ENCODE measurements at regions not wholly inside any gene's neighbourhood (a gene's known extent, or its start where the extent isn't known, plus 50 kb on each side); places are given as distances from the start of the nearest gene placed in this dataset.
"Not testable (repeated sequence)": the region's sequence is repeated elsewhere in the genome, so short reads cannot be mapped to it uniquely, and the experiment has no call there.

GRCh38 chr21:36602735-36603134, 96.2 kb upstream of the SIM2 start:
- DNase-seq = no peak

DNA sequence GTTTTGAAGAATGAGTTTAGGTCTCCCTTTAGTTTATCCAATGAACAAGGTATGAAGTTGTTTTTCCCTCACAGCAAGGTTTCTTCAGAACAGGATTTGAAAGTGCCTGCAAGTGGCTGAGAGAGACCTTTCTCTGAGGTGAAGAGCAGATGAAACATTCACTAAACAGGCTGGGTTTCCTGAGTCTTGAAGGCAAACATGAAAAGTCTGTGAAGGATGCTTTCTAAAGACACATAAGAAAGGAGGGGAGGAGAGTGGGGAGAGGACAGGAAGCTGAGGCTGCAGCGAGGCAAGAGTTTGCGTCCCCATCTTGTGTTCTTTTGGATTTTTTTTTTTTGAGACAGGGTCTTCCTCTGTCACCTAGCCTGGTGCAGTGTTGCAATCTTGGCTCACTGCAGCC, 95.7 kb upstream of the SIM2 start:
- DNase-seq = no peak

DNA sequence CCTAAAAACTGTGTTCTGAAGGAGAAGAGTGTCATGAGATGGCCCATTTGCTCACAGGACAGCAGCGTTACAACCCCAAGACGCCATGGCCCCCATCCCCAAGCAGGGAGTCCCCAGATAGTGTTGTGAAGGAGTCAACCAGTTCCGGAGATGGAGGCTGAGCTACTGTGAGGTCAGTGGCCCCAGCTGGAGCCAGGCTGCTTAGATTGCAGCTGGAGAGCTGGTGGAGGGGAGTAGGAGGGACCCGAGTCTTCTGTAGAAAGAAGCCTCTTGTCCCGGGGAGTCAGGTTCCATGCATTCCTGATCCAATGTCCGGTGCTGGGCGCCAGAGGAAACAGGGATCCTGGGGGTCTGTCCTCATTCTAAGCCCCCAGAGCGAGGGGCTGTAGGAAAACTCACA, 93.5 kb upstream of the SIM2 start:
- DNase-seq = no peak

- no peak for DNase-seq
These were observed 92.5 kb upstream of the SIM2 start for GRCh38 chr21:36606287-36606982.

DNA sequence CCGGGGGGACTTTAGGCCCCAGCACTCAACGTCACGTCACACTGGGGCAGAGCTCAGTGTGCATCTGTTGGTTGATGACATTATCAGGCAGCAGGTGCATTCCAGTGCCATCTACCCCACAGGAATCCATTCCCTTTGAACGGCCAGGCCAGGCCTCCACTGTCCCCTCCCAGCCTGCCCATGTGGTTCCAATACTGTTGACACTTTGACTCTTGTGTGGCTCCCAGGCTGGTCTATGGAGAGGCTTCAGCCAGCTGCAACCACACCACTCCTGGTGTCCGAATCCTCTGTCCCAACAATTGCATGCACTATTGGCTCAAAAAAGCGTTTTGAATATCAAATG, 92.0 kb upstream of the SIM2 start:
- no peak for DNase-seq

DNA sequence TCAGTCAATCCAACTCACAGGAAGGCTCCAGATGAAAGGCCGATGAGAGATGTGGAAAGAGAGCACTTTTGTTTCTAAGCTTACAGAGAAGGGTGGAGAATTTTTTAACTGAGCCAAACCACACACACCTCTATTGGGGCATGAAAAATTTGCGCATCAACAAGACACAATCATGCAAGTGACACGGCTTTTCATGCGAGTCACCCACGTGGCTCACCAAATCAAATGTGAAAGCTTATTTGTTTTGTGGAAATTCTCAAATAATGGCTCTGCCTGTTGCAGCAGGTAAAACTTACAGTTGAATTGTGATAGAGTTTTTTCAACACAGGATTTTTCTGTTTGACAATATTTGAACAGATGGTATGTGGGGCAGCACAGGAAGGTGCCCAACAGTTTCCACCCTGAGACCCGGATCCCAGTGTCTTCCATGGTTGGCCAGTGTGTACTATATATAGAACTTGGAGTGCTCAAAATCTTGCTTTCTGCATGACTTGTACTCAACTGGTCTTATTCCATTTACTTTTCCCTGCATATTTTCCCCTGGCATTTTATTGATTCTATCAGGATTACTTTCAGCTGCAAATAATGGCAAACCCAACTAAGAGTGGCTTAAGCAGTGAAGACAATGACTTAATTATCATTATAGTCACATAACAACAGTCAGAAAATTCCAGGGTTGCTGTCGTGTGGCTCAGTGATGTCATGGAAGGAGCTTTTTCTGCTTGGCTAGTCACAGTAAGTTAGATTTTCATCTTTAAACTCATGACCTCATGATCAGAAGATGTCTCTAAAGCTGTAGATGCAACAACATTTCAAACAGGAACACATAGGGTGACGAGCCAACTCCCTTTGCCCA, 90.6 kb upstream of the SIM2 start:
- DNase-seq = no peak

GRCh38 chr21:36608897-36609225, 90.1 kb upstream of the SIM2 start:
- no peak for DNase-seq

GRCh38 chr21:36609654-36610053, 89.3 kb upstream of the SIM2 start:
- DNase-seq = no peak

- no peak for DNase-seq
These were observed 88.7 kb upstream of the SIM2 start for GRCh38 chr21:36610201-36610600.

- no peak for DNase-seq
These were observed 88.0 kb upstream of the SIM2 start for GRCh38 chr21:36610935-36611334.

GRCh38 chr21:36611379-36611778, 87.5 kb upstream of the SIM2 start:
- no peak for DNase-seq

DNA sequence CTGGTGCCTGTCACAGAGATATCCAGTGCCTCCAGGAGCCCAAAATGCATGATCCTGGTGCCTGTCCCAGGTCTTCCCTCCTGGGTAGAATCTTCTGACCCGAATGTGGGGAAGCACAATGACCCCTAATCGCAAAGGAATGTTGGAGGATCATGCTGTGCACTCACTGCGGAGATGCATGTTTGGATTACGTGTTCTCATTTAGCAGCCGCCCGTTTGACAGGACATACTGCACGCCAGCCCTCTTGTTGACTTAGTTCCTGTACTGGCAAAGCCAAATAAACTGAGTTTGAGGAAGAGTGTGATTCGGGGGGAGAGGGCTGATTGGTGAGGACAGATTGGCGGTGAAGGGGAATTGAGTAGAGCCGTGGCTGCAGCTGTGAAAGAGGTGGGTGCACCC, 85.9 kb upstream of the SIM2 start:
- DNase-seq = no peak

DNA sequence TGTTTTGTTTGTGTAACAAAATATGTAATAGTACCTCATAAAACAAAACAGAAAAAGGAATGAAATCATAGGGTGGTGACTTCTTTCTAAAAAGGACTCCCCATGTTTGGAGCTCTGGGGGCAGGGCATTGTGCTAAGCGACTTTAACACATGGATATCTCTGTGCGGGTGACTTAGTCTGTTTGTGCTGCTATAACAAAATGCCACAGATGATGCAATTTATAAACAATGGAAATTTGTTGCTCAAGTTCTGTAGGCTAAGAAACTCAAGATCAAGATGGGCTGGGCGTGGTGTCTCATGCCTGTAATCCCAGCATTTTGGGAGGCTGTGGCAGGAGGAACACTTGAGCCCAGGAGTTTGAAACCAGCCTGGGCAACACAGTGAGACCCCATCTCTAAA, 85.4 kb upstream of the SIM2 start:
- no peak for DNase-seq

DNA sequence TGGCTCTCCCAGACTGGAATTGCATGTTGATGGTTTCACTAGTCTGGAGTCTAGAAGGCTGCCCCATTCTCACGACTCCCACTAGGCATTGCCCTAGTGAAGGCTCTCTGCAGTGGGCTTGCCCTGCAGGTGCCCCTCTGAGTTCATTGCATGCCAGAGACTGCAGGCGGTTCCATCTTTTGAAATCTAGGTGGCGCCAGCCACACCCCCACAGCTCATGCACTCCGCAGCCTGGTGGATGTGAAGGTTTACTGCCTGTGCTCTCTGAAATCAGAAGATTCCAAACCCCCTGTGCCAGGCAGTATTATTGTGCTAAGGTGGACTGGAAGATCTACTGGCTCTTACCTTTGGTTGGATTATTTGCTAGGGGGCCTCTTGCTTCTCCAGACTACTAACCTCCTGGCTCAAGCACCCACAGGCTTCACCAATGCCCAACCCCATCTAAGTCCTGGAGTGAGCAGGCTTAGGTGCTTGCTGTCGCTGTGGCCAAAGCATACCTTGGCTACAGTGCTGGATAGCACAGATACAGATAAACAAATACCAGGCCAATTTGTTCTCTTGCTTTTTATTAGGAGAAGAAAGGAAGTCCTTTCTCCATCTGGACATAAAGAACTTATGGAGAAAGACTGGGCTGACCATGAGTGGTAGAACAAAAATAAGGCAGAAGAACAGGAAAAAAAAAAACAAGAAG, 83.5 kb upstream of the SIM2 start:
- DNase-seq = no peak

DNA sequence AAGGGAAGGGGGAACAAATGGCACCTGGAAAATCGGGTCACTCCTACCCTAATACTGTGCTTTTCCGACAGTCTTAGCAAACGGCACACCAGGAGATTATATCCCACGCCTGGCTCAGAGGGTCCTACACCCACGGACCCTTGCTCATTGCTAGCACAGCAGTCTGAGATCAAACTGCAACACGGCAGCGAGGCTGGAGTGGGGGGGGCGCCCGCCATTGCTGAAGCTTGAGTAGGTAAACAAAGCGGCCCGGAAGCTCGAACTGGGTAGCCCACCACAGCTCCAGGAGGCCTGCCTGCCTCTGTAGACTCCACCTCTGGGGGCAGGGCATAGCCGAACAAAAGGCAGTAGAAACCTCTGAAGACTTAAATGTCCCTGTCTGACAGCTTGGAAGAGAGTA, 82.1 kb upstream of the SIM2 start:
- DNase-seq = not testable (repeated sequence)

- not testable (repeated sequence) for DNase-seq
These were observed 77.1 kb upstream of the SIM2 start for GRCh38 chr21:36621794-36622193.

- DNase-seq = no peak
These were observed 74.8 kb upstream of the SIM2 start for GRCh38 chr21:36624105-36624504.

- no peak for DNase-seq
These were observed 72.1 kb upstream of the SIM2 start for GRCh38 chr21:36626791-36627190.

- peak; percentile 57 for DNase-seq
These were observed 71.7 kb upstream of the SIM2 start for GRCh38 chr21:36627242-36627641.

GRCh38 chr21:36628106-36628505, 70.8 kb upstream of the SIM2 start:
- no peak for DNase-seq

GRCh38 chr21:36628761-36629460, 70.0 kb upstream of the SIM2 start:
- DNase-seq = peak; percentile 18

- DNase-seq = peak; percentile 33
These were observed 68.3 kb upstream of the SIM2 start for GRCh38 chr21:36630485-36631206.

- no peak for DNase-seq
These were observed 62.9 kb upstream of the SIM2 start for GRCh38 chr21:36636016-36636415.

All from fibroblast of skin of right quadriceps (primary cell).